GM18909 (cell line): ENCODE measurements at regions not wholly inside any gene's neighbourhood (a gene's known extent, or its start where the extent isn't known, plus 50 kb on each side); places are given as distances from the start of the nearest gene placed in this dataset.

Experiments
- ATAC-seq: cut with Tn5 transposase; IDR thresholded peaks from one replicate; pipeline ENCODE4 v1.9.1; 2021; ENCODE audit warnings: mild to moderate bottlenecking; ENCODE audit not compliant: unreplicated experiment, poor library complexity

DNA sequence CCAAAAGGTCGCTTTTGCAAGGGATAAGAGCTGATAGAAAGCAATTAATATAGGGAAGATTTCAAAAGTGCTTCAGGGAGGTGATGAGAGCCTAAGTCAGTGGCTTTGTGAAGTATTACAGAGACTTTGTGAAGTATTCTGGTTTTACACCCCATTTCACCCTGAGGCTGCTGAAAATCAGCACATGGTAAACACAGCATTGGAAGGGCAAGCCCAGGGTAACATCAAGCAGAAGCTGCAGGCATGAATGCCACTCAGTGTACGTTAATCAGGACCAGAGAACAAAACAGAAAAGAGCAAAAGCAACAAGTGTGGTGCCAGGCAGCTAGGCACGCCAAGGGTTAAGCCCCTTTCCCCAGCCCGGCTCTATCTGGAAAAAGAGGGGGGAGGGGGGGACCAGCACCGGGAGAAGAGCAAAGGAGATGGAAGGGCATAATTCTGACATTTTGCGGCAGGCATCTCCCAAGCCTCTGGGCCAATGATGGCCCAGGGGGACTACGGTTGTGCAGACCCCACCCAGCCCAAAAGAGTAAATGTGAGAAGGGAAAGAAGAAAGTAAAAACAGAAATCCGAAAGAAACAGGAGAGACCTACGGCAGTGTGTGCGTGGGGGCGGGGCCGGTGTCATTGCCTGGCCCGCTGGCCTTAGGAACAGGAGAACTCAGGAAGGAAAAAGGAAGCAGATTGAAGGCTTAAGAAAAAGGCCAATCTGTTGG, 58.9 kb downstream of the DHRS2 start:
- no peak for ATAC-seq

DNA sequence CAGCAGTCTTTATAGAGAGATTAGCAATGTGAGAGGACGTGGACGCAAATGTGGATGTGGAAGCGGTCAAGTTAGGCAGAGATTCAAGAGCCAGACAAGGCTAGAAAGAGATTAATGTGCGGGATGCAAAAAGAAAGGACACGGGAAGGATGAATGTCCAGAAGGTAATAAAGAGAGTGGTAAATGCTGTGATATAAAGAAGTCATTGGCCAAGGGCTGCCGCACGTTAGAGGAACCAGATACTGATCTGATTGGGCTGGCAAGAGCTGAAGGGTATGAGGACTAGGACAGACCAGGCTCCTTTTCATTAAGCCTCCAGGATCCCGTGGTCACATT, 59.5 kb downstream of the DHRS2 start:
- ATAC-seq: no peak

DNA sequence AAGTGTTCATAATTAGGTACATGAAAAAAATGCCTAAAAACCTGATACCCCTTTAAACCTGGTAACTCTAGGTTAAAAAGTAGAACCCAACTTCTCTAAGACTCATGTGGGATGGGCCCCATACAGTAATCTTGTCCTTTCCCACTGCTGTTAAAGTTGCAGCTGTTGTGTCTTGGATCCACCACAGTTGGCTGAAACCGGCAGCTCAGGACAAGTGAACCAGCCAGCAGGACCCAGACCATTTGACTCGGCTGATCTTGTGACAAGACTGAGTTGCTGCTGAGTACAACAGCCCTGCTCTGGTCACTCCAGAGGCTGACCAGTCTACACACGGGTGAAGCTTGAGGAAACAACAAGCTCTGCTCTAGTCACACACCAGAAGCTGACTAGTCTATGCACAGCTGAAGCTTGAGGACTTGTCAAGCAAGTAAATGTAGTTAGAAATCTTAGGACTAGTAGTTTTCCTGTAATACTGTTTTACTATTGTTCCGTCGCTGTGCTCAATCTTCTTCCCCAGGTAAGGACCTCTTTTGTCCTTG, 60.6 kb downstream of the DHRS2 start:
- ATAC-seq: no peak

DNA sequence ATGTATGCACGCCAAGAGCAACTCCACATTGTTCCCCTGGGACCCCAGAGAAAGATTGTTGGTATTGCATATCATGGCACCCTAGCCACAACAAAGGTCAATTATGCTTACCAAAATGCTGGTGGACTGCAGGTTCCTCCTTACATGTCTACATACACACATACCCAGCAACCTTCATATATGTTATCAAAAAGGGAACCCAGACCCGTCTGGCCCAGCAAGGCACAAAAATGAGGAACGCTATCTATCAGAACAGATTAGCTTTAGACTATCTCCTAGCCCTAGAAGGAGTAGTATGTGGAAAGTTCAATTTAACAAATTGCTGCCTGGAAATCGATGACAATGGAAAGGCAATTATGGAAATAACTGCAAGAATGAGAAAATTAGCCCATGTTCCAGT, 61.5 kb downstream of the DHRS2 start:
- no peak for ATAC-seq

DNA sequence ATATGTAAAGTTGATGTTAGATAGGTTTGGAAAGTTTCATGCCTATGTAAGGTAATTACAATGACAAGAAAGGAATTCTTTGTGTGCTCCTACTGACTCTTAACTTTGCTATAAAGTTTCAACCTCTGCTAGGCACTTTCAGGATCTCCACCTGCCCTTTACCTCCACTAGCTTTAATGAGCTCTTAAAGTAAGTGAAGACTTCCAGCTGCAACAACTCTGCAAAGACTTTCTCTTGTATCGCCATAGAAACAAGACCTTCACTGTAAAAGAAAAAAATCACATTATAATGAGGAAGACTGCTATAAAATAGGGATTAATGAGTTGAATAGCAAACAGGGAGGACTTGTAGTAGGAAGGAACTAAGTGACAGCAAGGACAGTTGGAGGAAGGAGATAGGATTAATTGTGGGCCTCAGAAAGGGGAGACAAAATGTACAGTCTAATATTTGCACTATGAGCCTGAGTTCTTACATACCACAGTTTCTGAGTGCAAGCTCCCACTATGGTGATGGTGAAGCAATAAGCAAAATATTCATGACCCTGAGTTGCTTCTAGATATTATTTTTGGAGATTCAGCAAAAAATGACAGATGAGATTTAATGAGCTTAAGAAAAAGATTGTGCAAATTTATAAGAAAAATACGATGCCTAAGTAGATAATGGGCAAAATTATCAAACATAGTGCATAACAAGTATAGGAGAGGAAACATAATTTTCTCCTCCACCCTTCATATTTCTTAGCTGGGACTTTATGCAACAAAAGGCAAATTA, 66.7 kb downstream of the DHRS2 start:
- ATAC-seq: no peak

DNA sequence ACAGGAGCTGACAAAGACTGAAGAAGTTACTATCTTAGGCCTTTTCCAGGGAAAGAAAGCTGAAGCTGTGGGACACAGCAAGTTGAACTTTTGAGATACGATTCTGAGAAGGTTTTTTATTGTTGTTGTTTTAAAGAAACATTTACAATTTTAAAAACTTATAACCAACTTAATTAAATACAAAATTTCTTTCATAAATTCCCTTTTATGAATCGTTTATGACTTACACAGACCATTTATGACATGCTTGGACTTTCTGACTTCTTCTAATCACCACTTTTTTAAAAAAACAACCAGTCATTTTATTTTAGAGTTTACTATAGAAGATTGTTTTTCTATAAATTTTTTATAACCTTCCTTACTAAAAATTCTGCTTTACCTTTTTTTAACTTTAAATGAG, 68.7 kb downstream of the DHRS2 start:
- no peak for ATAC-seq

DNA sequence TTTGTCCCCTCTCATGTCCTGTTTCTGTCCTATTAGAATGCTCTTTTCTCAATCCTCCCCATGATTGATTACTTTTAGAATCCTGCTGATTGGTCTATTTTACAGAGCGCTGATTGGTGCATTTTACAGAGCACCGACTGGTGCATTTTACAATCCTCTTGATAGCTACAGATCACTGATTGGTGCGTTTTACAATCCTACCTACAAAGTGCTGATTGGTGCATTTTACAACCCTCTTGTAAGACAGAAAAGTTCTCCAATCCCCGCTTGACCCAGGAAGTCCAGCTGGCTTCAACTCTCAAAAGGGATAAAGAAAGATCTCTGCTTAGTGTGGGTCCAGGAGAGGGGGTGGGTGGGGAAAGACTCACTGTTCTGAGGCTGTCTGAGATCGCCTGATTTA, 71.3 kb downstream of the DHRS2 start:
- no peak for ATAC-seq

DNA sequence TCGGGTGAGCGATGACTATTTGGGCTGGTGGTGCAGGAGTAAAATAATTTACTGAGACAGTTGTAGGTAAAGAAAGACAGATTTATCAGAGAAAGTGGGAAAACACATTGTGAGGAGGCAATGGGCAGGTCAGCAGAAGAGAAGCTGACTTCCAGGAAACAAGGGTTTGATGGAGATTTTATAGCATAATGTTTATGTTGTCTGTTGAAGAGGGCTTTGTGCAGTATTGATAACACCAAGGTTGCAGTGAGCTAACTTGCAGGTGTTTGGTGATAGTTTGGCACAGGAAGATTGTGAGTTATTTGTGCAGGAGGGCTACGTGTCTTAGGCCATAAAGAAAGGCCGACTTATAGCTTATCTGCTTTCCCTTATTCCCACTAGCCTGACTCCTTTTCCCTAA, 72.2 kb downstream of the DHRS2 start:
- ATAC-seq: no peak

DNA sequence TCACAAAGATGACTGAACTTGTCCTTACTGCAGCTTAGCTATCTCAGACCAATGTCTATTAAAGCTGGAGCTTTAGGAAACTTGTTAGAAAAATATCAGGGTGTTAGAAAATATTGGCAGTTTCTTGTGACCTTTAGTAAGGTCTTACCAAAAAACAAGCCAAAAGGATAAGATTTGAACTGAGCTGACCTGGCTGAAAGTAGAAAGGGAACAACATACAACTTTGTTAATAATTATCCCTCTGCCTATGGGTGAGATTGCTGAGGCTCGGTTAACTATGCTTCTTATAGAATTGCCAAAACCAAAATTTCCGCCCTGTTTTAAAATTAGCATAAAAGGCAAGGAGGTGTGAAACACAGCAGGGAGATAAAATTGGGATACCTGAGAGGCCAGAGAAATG, 73.8 kb downstream of the DHRS2 start:
- no peak for ATAC-seq

DNA sequence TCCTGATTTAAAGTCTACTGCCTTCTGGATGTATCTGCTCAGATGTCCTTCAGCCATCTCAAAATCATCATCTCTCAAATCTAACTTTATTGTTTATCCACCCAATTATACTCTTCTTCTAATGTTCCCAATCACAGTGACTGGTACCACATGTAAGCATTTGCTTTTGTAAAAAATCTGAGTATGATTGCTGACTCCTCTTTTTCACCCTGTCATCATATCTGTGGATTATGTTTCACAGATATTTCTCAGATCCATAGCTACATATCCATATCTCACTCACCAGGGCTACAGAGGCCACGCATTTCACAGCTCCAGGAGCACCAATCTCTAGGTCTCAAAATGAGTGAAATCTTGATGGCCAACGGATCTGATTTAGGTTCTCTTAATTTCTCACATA, 76.1 kb downstream of the DHRS2 start:
- ATAC-seq: no peak

DNA sequence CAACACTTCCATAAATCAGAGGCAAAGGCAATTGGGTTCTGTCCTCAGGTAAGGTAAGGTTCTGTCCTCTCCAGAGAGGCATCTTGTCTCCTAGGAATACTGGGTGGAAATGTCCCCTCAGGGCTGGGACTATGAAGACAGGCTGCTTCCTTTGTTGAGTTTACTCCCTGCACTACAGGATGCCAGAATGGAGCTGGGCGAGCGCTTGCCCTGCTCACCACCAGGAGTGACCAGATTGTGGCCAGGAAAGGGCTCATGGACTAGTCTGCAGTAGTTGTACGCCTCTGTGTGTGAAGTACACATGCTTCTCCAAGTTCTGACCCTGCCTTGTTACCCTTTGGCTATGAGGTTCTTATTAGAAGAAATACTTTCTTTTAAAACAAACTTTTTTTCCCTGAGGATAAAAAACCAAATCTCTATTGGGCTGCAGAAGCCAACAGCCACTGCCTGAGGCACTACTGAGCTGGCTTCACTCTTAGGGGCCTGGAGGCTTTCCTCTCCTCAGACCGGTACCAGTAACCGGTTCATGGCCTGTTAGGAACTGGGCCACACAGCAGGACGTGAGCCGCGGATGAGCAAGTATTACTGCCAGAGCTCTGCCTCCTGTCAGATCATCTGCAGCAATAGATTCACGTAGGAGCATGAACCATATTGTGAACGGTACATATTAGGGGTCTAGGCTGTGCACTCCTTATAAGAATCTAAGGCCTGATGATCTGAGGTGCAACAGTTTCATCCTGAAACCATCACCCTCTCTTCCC, 83.2 kb downstream of the DHRS2 start:
- ATAC-seq: no peak

DNA sequence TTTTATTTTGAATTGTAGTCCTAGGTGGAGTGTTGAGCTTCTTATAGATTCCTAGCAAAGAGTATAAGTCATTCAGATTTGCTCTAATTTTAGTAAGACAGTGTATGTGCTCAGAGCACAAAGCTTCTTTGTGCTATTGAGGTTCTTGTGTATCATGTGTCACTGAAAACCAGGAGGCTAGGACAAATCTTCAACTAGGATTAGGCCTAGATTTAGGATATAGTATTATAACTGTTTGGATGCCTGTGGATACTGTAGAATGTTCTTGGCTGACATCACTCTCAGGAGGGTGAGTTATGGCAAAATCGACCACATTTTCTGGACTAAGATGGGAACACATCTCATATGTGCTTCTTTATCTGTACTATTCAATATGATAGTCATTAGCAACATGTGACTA, 86.5 kb downstream of the DHRS2 start:
- ATAC-seq: no peak

DNA sequence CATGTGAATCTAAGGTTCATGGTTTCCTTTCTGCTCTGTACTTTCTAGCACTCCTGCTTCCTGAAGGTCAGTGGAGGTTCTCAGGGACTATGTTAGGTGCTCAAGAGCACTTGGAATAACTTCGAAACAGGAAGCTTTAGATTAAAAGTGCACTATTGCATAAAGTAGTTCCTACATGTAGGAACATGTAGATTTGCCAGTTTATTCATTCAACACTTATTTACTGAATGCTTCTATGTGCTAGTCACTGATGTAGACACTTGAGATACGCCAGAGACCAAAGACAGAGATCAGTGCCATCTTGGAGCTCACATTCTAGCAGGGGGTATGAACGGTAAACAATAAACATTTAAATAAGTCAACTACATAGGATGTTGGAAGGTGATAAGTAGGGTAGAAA, 87.7 kb downstream of the DHRS2 start:
- no peak for ATAC-seq

DNA sequence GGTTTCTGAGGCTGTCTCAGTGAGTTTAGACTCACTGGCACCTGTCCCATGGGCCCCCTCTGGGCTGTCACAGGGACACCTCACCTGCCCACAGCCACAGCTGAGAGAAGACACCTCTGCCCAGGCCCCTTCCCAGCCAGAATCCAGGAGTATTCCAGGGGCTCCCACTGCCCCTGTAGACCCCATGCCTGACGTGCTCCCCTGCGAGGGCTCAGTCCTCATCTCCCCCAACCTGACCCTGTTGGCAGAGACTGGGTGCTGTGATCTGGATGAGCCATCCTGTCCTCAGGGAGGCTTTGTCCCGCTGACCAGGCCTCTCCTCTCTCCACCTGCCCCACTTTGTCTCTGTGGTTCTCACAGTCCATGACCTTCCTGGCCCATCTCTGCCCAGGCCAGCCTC, 89.4 kb downstream of the DHRS2 start:
- no peak for ATAC-seq

DNA sequence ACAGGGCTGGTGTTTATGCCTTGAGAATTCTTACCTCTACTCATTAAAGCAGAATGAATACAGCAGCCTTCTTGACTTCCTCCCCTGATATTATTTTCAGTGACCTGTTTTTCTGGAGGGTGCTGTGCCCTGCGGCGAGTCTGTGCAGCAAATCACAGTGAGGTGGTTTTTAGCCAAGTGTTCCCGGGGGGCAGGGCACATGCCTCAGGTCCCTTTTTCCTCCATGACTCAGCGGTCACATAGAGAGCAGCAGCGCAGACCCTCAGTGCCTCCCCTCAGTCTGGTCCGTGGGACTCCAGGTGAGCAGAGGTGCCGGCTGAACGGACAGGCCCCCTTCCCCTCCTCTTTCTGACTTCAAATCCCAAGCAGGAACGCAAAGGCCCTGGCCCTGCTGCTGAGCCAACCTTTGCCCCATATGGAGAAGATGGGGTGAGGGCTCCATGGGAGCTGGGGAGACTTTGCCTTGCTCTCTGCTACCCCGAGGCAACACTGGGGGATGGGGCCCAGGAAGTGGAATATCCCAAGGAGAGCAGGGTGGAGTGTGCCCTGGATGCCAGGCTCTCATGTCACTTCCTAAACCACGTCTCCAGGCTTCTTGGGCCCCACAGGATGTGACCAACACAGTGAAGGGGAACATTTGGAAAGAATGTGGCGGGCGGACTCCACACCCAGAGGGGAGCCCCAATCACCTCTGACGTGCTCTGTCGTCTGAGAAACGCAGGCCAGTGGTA, 90.0 kb downstream of the DHRS2 start:
- no peak for ATAC-seq

DNA sequence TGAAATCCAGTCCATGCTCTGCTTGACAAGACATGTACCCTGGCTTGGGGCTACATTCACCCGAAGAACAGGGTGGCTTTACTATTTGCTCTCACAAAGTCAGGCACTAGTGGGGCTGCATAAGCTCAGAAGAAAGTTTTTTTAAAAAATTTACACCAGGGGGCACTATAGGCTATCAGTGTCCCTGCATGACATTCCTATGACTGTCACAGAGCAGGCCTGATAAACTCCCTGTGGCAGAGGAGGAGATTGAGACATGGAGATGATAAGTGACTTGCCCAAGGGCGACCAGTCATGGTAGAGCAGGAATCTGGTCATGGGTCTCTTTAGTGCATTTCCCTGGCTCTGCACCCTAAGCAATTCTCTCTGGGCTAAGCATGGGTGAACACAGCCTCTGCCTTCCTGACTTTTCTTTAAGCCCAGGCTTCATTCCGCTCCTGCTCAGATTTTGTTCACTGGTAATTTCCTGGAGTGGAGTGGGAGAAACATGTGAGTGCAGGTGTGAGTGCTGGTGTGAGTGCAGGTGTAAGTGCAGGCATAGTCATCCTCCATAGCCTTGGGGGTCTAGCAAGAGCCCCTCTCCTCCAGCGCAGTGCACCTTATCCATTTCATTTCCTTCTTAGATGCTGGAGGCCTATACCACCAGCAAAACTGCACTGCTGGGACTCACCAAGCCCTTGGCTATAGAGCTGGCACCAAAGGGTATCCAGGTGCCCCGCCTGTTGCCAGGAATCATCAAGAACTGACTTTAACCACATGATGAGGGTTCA, 91.6 kb downstream of the DHRS2 start:
- no peak for ATAC-seq

DNA sequence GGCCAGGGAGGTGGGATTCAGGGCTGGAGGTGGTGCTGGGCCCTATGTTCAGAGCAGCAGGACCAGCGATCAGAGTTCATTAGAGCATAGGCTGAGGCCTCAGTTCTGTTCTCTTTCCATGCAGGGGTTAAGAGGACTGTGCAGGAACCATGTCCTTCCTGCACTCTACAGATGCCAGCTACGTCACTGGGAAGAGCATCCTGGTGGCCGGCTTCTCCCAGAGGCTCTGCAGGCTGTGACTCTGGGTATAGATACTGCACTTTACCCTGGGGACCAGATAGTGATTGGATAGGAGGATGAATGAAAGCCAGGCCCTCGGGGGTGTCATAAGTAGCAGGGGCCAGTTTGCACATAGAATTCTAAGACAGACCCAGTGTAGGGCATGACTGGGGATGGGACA, 92.6 kb downstream of the DHRS2 start:
- ATAC-seq: no peak

DNA sequence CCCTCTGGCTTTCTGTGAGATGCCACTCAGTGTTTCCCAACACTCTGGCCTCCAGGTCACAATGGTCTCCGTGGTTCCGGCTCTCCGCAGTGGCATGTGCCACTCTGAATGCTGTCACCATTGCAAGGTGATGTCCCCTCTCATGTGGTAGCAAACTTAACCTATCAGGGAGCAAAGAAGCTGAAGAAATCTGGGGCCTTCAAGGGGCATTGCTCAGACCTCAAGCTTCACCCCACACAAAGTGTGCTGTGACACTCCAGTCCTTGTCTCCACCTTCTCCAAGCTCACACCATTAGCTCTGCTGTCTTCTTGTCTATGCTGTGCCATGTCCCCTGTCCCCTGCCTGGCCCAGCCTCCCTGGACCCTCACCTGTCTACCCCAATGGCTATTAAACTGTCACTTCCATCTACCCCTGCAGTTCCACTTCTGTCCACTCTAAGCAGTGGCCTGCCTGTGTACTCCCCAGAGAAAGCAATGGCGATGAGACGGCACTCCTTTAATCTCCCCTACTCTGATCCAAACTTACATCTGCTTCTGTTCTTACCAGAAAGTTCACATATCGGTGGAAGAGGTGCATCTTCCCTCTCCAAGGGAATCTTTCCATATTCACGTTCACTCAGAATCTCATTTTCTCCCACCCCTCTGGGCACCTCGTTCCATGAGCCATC, 93.7 kb downstream of the DHRS2 start:
- no peak for ATAC-seq

DNA sequence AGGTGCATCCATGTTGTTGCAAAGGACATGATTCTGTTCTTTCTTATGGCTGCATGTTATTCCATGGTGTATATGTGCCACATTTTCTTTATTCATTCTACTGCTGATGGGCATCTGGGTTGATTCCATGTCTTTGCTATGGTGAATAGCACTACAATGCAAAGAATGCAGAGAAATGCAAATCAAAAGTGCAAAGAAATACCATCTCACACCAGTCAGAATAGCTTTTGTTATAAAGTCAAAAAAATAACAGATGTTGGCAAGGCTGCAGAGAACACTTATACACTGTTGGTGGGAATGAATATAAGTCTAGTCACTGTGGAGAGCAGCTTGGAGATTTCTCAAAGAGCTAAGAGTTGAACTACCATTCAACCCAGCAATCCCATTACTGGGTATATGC, 99.2 kb downstream of the DHRS2 start:
- ATAC-seq: no peak
